KMS-11 (cell line): ENCODE measurements at regions not wholly inside any gene's neighbourhood (a gene's known extent, or its start where the extent isn't known, plus 50 kb on each side); places are given as distances from the start of the nearest gene placed in this dataset.
"Not testable (repeated sequence)": the region's sequence is repeated elsewhere in the genome, so short reads cannot be mapped to it uniquely, and the experiment has no call there.

ENCODE experiments used
- H2AFZ ChIP-seq: fragments of 200-600 bp; sonication (generic); 2 replicates; pipeline ENCODE4 v1.6.1; 2016; ENCODE audit warnings: antibody characterized with exemption, mixed run types, low read depth
- H3K27ac ChIP-seq: fragments of 200-600 bp; sonication (generic); 2 replicates; pipeline ENCODE4 v1.6.1; 2016; ENCODE audit warnings: mild to moderate bottlenecking, mixed run types
- H3K27me3 ChIP-seq: fragments of 200-600 bp; sonication (generic); 2 replicates; pipeline ENCODE4 v1.6.1; 2017; ENCODE audit warnings: mild to moderate bottlenecking, low read depth, mixed run types, moderate library complexity; ENCODE audit not compliant: insufficient read depth
- H3K36me3 ChIP-seq: fragments of 200-600 bp; sonication (generic); 2 replicates; pipeline ENCODE4 v1.6.1; 2017; ENCODE audit warnings: mild to moderate bottlenecking, mixed run types; ENCODE audit not compliant: insufficient read depth
- H3K4me1 ChIP-seq: fragments of 200-600 bp; sonication (generic); 2 replicates; pipeline ENCODE4 v1.6.1; 2016; ENCODE audit warnings: mild to moderate bottlenecking, low read depth, mixed run types; ENCODE audit not compliant: poor library complexity, severe bottlenecking
- H3K4me2 ChIP-seq: fragments of 200-600 bp; sonication (generic); 2 replicates; pipeline ENCODE4 v1.7.0; 2016; ENCODE audit warnings: mild to moderate bottlenecking, mixed run types
- H3K4me3 ChIP-seq: fragments of 200-600 bp; sonication (generic); IDR thresholded peaks from 2 replicates; pipeline ENCODE4 v1.6.1; 2017; ENCODE audit warnings: low read depth, low read length, mixed read lengths; ENCODE audit not compliant: insufficient read depth
- H3K79me2 ChIP-seq: fragments of 200-600 bp; sonication (generic); 2 replicates; pipeline ENCODE4 v1.6.1; 2016; ENCODE audit warnings: low read depth, mixed run types; ENCODE audit not compliant: insufficient read depth
- H3K9ac ChIP-seq: fragments of 200-600 bp; sonication (generic); 2 replicates; pipeline ENCODE4 v1.6.1; 2016; ENCODE audit warnings: mild to moderate bottlenecking, mixed run types
- H4K20me1 ChIP-seq: fragments of 200-600 bp; sonication (generic); 2 replicates; pipeline ENCODE4 v1.6.1; 2016; ENCODE audit warnings: mild to moderate bottlenecking, mixed run types; ENCODE audit not compliant: insufficient read depth
- TF ChIP-seq, protein P1 (sequence below): fragments of 200-600 bp; sonication (generic); conservative IDR thresholded peaks from 2 replicates; pipeline ENCODE4 v1.6.1; 2017; ENCODE audit warnings: low read depth, mild to moderate bottlenecking, antibody characterized with exemption, low read length, moderate library complexity, mixed read lengths

DNA sequence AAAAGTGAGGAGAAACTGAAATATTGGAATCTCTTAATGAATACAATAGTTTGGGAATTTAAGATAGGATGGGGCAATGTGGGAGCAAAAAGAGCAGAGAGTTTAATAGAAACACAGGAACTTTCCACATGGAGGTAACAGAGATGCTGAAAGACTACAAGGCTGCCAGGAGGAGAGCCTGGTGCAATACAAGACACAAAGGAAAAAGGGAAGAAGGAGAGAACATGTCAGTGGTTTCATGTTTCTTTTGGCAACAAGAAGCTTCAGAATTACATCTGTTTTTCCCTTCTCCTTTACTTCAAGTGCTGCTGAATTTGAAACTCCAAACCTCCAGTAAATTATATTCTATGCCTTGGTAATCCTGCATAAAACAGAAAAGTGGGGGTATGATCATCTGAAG, 474.3 kb downstream of the FAT4 start:
- Histone ChIP-seq H3K4me2 (no peak overlapping the region), H3K9ac (no peak overlapping the region), H3K79me2 (no peaks in the 10 kb centered on the region), H3K27ac (no peak overlapping the region), H3K4me3 (no peak overlapping the region), H4K20me1 (no peaks in the 10 kb centered on the region), H3K4me1 (no peaks in the 10 kb centered on the region), H3K36me3 (no peaks in the 10 kb centered on the region), H3K27me3 (no peaks in the 10 kb centered on the region), H2AFZ (no peak overlapping the region)
- TF ChIP-seq, protein P1, sequence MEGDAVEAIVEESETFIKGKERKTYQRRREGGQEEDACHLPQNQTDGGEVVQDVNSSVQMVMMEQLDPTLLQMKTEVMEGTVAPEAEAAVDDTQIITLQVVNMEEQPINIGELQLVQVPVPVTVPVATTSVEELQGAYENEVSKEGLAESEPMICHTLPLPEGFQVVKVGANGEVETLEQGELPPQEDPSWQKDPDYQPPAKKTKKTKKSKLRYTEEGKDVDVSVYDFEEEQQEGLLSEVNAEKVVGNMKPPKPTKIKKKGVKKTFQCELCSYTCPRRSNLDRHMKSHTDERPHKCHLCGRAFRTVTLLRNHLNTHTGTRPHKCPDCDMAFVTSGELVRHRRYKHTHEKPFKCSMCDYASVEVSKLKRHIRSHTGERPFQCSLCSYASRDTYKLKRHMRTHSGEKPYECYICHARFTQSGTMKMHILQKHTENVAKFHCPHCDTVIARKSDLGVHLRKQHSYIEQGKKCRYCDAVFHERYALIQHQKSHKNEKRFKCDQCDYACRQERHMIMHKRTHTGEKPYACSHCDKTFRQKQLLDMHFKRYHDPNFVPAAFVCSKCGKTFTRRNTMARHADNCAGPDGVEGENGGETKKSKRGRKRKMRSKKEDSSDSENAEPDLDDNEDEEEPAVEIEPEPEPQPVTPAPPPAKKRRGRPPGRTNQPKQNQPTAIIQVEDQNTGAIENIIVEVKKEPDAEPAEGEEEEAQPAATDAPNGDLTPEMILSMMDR = no peak

DNA sequence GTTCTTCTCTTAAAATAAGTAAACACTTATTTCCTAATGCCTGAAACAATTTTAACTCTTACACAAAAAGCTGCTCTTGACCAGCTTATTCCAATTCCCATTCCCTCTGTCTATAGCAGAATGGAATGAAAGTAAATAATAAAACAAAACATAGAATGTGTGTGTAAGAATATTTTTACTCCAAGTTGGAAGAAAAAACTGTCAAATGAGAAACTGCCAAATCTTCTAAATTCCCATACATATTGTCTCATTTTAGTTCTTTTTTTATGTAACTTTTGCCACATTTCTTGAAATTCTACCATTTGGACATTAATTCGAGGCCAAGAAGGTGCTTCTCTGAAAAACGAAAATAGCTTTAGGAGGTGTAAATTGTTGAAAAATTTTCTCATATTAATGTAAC, 477.1 kb downstream of the FAT4 start:
- Histone ChIP-seq H3K4me2 (no peak overlapping the region), H3K36me3 (no peaks in the 10 kb centered on the region), H3K4me3 (no peak overlapping the region), H2AFZ (no peak overlapping the region), H3K4me1 (no peaks in the 10 kb centered on the region), H3K27me3 (no peaks in the 10 kb centered on the region), H3K9ac (no peak overlapping the region), H4K20me1 (no peaks in the 10 kb centered on the region), H3K79me2 (no peaks in the 10 kb centered on the region), H3K27ac (no peak overlapping the region)
- TF ChIP-seq, protein P1 = no peak

DNA sequence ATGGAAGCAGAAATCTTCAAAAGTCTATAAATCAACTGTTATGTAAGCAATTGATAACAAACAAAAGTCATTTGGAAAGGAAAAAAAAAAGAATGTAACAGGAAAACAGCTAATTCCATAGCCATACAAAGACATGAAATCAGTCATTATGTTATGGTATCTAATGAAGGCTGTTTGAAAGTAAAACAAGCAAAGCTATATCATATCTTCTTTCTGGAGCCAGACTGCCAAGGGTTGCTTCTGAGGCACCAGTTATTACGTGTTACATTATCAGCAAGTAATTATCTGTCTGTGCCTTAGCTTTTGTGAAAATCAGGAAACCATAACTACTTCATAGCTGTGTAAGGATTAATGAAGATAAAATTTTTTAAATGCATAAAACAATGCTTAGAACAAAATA, 480.2 kb downstream of the FAT4 start:
- no peak overlapping the region for H2AFZ ChIP-seq
- H3K27ac ChIP-seq = no peak overlapping the region
- no peak overlapping the region for H3K4me3 ChIP-seq
- H3K36me3 ChIP-seq = no peaks in the 10 kb centered on the region
- H3K27me3 ChIP-seq = no peaks in the 10 kb centered on the region
- H3K79me2 ChIP-seq = no peaks in the 10 kb centered on the region
- no peak overlapping the region for H3K4me2 ChIP-seq
- H4K20me1 ChIP-seq = no peaks in the 10 kb centered on the region
- no peaks in the 10 kb centered on the region for H3K4me1 ChIP-seq
- H3K9ac ChIP-seq = no peak overlapping the region
- TF ChIP-seq, protein P1 = no peak

DNA sequence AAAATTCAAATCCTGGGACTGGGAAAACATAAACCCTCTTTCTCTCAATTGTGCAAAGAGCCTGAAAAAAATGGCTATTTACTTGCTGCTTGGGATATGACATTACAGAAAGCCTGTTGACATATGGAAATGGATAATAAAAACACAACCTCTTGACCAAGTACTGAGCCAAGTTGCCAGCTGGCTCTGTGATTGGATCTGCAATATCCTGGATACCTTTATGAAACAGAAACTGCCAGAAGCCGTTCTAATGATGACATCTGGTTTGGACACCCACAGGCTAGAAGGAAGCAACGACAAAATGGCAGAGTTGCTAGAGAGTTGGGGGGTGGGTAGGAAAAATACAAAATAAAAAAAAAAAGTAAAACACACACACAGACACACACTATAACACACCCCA, 481.4 kb downstream of the FAT4 start:
- Histone ChIP-seq H3K4me2 (no peak overlapping the region), H3K9ac (no peak overlapping the region), H4K20me1 (no peaks in the 10 kb centered on the region), H3K4me1 (no peaks in the 10 kb centered on the region), H3K79me2 (no peaks in the 10 kb centered on the region), H3K4me3 (no peak overlapping the region), H3K27ac (no peak overlapping the region), H2AFZ (no peak overlapping the region), H3K27me3 (no peaks in the 10 kb centered on the region), H3K36me3 (no peaks in the 10 kb centered on the region)
- TF ChIP-seq, protein P1 = no peak

DNA sequence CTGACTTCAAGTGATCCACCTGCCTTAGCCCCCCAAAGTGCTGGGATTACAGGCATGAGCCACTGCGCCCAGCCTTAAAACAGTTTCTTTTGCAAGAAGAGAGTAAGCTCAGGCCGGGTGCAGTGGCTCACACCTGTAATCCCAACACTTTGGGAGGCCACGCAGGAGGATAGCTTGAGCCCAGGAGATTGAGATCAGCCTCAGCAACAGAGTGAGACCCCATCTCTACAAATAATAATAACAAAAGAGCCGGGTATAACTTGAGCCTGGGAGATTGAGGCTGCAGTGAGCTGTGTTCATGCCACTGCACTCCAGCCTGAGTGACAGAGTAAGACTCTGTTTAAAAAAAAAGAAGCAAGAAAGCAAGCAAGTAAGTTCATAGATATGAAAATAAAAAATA, 482.9 kb downstream of the FAT4 start:
- not testable (repeated sequence) for H3K4me1 ChIP-seq, H3K4me2 ChIP-seq, H2AFZ ChIP-seq, H3K4me3 ChIP-seq, H3K9ac ChIP-seq, H3K27ac ChIP-seq, H3K27me3 ChIP-seq, H3K36me3 ChIP-seq, H4K20me1 ChIP-seq, H3K79me2 ChIP-seq
